ENCODE measurements at regions not wholly inside any gene's neighbourhood (a gene's known extent, or its start where the extent isn't known, plus 50 kb on each side); places are given as distances from the start of the nearest gene placed in this dataset.

DNA sequence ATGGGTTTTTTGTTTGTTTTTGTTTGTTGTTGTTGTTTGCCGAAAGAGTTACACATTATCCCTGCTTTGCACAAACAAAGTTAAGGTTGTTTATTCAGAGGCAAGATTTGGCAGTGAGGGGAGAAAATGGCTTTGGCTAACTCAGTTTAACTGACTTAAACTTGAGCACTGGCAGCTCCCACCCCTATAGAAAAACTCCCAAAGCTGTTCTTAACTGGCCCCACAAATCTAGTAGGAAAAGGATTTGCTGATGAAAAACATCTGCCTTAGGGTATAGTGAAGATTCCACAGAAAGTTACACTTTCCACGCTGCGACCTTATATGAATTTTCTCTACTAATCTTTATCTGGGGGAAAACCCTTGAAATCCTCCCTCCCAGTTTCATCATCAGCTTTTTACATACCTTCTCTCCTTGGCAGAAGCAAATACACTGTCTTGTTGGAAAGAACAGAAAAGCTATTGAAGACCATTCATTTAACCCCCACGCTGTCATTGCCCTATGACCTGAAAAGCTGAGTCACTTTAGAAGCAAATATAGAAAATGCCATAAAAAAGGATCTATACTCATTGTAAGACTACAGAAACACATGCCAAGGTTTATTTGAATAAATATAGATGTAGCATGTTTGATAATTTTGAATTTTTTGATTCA lies 551.7 kb downstream of the NR2F2 start:
- DNase-seq (ENCODE audit: low read depth in 3 of 3, low spot score in 2 of 3), result no peak

DNA sequence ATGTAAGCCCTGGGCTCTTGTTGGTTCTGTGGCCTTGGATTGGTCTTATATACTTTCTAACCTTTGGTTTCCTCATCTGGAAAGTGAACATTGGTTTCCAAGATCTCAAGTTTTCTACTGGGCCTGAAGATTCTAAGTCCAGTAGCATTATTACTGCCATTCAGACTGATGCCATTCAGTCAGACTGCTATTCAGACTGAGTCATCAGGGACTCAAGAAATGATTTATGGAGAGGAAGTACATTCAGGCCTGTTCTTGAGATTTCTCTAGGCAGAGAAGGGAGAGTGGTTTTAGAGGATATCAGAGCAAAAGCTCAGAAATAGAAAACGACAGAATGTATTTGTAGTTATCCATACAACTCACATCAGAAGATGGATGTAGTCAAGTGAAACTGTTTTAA lies 557.2 kb downstream of the NR2F2 start:
- DNase-seq (ENCODE audit: low read depth in 3 of 3, low spot score in 2 of 3), result no peak

DNA sequence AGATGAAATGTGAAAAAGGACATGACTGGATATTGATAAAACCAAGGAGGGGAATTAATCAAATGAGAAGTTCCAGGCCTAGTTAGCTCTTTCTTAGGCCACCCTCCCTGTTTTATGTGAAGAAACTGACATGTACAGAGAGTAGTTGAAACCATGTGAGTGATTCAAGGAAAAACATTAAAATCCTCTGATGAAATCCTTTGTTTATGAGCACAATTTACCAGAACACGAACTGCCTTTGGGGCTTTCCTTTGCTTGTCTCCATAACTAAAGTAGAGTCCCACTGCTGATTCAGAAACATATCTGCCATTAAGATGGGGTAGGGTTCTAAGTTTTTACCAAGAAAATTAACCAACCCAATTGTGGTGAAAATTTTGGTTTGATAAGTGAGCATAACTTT lies 558.3 kb downstream of the NR2F2 start:
- no peak for DNase-seq (ENCODE audit: low read depth in 3 of 3, low spot score in 2 of 3)

DNA sequence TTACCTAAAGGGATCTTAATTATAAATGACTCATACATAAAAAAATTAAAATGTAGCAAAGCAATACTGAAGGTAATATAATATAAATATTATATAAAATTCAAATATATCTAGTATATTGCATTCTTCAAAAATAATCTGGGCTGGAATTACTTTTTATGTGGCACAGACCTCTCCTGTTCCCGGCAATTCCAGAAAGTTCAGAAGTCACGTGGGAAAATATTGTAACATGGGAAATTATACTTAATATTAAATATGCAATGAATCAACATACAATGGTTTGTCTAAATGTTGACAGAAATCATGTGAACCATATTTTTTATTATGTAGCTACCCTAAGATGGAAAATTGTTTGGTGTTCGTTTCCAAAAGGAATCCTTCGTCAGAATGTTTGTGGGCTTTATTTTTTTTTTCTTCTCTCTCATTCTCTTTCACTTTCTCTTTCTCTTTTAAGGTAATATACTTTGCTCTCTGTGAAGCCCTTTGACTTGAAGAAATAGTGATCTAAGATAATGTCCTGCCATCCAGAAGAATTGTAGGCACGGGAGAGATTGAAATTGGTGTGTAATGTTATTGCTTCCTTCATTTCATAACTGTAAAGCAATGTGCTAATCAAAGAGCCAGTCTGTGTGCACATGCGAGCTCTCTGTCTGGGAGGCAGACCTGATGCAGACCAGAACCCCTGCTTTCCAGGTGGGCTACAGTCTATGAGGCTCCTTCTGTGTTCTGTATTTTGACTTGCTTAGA lies 559.4 kb downstream of the NR2F2 start:
- DNase-seq (ENCODE audit: low read depth in 3 of 3, low spot score in 2 of 3), result no peak

DNA sequence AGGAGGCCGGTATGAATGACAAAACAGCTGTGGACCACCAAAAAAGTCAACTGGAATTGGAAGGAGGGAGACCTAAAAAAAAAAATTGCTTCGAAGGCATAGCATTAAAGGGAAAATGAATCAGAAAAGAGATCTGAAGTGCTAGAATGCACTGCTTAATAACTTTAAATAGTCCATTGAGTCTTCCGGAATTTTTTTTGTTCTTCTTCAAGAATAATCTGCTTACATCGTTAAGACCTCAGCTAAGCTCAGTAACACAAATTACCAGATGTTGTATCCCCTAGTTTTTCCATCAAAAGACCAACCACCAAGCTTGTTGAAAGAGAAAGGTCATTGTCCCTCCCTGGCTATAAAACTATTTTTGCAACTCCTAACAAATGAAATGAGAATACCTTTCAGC lies 560.5 kb downstream of the NR2F2 start:
- DNase-seq (ENCODE audit: low read depth in 3 of 3, low spot score in 2 of 3), result no peak

DNA sequence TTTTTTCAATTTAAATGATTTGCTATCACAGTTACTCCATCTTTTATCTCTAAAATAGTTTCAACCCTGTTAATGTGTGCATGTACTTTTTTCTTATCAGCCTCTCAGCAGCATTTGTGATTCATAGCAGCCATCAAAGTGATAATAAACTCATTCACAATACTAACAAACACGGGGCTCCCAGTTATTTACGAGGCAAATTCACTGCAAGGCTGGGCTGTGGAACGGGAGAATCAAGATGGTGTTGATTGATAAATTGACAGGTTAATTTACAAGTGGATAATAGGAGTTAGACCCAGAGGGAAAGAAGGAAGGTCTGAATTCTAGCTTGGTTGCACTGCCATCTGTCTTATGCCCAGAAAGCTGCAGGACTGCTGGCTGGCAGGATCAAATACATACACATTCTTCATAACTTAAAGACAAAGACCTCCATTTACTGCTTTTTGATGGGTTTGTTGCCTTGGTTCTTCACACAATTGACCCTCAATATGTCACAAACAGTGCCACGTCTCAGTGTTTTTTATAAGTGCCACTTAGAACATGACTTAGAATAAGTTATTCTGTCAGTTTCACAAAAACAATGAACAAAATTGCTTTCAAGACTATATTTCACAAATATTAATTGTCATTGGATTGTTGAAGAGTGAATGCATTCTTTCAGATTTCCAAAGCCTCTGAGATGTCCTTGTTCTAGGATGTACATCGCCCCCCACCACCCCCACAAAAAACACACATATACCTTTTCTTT lies 562.8 kb downstream of the NR2F2 start:
- peak in 1 of 3 donors; percentile 35 for DNase-seq (ENCODE audit: low read depth in 3 of 3, low spot score in 2 of 3)

DNA sequence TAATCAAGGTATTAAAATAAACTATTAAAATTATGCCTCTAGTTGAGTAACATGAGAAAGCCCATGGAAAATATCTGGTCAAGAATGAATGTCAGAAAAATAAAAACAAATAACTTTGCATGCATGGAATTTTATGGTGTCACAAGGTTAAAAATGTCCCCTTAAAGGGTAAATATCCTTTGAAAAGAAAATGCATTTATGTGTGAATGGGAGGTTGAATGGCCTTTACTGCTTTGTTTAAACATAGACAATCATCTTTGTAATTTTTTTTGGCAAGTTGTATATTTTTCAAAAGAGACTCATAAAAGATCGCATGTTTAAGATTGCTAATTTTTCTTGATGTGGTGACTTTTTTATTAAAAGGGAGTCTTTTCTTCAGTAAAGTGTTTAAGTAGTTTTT lies 564.2 kb downstream of the NR2F2 start:
- no peak for DNase-seq (ENCODE audit: low read depth in 3 of 3, low spot score in 2 of 3)

DNA sequence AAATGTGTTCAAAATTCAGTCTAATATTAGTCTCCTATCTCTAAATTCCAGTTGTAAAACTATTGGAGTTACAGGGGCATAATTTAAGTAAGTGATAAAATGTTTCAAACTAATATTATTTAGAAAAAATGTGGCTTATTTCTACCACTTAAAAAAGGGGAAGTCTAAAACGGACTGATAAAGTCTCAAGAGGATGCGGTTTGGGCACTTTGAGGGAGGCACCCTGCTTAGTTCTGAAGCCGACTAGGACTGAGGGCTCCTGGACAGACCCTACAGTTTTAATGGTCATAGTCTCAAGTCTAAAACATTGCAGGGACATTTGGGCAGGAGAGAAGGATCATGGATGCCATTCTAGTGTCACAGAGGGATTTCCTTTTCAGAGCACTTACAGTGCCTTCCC lies 566.3 kb downstream of the NR2F2 start:
- no peak for DNase-seq (ENCODE audit: low read depth in 3 of 3, low spot score in 2 of 3)

DNA sequence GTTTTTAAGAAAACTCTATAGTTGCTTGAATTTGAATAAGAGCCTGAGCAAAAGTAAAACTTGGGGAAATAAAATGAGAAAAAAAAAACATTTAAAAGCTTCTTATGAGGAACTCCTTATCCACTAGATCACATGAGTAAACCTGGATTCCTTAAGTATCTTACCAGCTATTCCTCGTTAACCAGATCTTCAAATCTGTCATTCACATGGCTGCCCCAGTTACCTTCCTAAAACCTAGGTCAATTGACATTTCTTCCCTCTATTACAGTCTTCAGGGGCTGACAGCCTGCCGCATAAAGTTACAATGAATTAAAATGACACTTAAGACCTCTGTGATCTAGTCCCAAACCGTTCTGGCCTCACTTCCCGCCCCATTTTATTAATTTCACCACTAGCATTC lies 583.6 kb downstream of the NR2F2 start:
- no peak for DNase-seq (ENCODE audit: low read depth in 3 of 3, low spot score in 2 of 3)

DNA sequence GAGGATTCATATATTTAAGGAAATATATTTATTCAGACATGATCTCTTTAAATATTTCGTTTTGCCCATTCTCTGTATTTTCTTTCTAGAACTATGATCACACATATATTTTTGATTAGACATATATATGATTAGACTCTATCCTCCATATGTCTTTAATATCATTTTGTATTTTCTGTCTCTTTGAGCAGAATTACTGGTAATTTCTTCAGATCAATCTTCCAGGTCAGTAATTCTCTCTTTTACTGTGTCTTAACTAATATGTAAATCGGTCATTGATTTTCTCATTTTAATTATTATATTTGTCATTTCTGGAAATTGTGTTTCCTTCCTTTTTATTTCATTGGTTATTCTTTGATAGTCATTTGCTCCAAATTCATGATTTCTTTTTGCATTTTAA lies 586.2 kb downstream of the NR2F2 start:
- no peak for DNase-seq (ENCODE audit: low read depth in 3 of 3, low spot score in 2 of 3)

DNA sequence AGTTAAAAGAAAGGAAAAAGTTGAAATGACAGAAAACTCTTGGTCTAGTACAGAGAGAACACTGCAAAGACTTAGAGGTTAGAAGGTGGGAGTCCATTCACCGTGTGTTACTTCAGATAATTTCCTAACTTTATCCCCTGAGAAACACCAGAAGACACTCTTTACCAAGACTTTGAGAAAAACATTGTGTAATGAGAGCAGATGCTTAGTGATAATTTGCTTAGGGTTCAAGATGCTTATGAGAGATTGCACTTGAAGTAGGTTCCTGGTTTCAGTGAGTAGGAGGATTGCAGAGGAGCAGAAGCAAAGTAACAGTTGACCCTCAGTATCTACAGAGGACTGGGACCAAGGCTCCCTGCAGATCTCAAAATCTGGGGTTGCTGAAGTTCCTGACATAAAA lies 594.1 kb downstream of the NR2F2 start:
- DNase-seq (ENCODE audit: low read depth in 3 of 3, low spot score in 2 of 3), result no peak

DNA sequence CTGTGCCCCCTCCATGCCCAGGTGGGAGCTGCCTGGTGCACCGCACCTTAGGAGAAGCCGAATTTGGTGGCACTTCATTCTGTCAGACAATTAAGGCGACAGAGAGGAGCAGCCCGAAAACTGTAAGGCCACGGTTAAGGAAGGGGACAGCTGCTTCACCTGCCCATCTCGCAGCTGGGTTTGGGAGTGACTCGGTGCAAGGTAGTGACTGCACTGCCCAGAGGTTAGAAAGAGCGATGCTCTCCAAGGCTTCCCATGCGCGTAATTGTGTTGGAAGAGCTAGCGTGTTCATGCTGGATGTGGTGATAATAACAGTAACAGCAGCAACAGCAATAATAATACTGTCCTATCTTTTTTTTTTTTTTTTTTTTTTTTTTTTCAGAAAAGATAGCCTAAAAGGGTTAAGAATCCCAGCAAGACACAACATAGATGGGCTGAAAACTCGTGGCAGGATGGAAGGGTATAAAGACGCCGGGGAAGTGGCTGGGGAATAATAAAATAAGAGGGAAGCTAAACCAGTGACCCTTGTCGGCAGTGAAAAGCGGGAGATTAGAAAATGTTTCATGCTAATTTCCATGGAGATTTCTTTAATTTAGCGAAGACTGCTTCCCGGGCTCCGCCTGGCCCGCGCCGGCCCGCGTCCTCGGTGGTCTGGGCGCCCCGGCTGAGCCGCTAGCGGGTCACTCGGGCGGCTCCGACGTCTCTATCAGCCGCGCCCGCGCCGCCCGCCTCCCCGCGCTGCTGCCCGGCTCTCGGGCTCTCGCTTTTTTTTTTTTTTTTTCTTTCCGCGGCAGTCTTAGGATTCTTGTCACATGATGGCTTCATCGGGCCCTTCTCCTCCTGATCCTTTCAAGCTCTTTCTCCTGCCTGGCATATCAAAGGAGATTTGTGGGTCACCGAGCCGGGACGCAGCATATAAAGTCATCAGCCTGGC lies 617.1 kb downstream of the NR2F2 start:
- DNase-seq (ENCODE audit: low read depth in 3 of 3, low spot score in 2 of 3), result peak in 1 of 3 donors; percentile 19

DNA sequence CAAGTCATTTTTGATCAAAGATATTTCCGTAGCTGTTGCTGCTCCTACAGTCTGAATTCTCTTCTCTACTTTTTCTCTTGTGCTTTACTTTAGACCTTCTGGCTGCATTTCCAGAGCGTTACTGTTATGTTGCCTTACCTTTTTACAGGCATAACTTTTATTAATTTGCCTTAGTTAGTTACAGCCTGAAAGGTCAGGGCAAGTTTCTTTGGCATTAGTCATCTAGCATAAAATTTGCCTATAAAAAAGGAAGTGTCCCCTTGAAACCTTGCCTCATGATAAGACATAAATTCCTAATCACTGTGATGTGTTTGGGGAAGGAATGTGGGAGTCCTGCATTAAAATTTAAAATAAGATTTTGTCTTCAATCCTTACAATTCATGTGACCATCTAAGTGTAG lies 618.5 kb downstream of the NR2F2 start:
- DNase-seq (ENCODE audit: low read depth in 3 of 3, low spot score in 2 of 3), result no peak

DNA sequence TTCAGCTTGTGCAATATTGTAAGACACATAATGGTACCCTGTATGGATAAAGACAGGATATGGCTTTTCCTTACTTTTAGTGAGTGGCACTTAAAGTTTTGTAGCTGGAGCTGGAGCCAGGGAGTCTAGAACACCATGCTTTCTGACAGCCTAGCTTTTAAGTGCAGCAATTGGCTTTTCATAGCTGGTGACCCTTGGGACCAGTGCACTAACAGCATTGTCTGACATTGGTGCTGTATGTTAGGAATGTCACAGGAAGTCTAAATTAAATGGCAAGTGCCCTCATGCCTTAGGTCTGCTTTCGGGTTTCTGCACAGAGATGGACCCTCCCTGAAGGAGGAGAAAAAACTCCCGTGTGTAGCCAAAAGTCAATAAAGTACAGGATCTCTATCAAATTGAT lies 628.2 kb downstream of the NR2F2 start:
- DNase-seq (ENCODE audit: low read depth in 3 of 3, low spot score in 2 of 3), result no peak

DNA sequence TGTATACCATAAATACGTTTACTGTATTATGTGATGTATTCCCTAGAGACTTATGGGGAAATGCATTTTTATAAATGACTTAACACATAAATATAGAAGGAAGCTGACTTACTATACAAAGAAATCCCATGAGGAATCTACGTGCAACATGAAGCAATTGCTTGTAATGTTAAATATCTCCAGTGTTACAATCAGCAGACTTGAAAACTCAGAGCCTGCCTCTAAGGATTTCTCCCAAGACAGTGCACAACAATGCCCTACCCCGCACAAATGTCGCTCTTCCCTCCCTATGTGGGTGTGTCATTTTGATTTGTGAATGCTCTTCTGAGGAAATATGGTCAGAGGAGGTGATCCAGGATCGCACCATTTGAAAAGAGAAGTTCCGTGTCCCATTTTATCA lies 629.0 kb downstream of the NR2F2 start:
- DNase-seq (ENCODE audit: low read depth in 3 of 3, low spot score in 2 of 3), result no peak

DNA sequence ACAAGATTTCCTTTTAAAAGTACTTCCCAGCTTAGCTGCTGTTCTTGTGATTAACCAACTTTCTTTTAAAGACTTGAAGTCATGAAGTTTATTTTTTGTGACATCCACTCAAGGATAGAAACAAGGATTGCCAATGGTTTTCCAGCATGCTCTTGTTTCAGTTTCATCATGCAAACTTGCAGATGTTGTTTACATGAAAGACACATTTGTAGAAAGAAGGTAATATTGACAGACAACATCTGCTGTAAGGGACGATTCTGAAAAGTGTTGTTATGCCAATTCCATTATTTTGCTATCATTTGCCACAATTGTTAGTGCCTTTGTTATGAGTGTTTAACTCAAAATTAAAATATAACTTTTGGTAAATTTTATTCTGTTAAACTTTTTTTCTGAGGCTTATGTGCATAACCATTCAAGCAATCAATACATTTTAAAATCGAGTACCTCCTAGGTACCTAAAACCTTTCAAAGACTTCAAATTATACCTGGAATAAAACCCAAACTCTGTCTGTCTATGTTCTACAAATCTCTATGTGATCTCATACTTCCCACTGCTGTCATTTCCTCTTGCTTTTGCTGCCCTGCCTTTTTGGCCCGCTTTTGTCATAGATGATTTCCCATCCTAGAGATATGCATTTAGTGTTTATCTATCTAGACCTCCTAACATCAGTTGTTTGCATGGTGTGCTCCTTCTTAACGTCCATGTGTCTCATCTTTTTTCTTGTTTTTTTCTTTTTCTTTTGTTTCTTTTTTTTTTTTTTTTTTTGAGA lies 630.4 kb downstream of the NR2F2 start:
- DNase-seq (ENCODE audit: low read depth in 3 of 3, low spot score in 2 of 3), result no peak

DNA sequence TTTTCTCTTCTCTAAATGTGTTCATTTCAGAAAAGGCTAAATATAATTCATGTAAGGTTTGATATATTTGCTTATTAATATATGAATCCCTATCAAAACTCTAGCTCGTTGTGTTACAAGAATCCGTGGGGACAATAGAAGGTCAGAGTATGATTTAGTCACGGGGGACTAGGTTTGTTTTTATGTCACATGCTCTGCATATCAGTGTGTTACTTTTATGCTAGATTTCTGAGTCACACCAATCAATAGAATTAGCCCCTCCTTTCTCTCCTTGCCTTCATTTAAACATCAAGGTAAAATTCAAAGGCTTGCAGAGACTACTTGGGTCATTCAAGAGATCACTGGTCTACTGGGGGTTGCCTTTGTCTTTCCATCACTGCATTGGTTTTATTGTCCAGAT lies 636.1 kb downstream of the NR2F2 start:
- DNase-seq (ENCODE audit: low read depth in 3 of 3, low spot score in 2 of 3), result no peak

DNA sequence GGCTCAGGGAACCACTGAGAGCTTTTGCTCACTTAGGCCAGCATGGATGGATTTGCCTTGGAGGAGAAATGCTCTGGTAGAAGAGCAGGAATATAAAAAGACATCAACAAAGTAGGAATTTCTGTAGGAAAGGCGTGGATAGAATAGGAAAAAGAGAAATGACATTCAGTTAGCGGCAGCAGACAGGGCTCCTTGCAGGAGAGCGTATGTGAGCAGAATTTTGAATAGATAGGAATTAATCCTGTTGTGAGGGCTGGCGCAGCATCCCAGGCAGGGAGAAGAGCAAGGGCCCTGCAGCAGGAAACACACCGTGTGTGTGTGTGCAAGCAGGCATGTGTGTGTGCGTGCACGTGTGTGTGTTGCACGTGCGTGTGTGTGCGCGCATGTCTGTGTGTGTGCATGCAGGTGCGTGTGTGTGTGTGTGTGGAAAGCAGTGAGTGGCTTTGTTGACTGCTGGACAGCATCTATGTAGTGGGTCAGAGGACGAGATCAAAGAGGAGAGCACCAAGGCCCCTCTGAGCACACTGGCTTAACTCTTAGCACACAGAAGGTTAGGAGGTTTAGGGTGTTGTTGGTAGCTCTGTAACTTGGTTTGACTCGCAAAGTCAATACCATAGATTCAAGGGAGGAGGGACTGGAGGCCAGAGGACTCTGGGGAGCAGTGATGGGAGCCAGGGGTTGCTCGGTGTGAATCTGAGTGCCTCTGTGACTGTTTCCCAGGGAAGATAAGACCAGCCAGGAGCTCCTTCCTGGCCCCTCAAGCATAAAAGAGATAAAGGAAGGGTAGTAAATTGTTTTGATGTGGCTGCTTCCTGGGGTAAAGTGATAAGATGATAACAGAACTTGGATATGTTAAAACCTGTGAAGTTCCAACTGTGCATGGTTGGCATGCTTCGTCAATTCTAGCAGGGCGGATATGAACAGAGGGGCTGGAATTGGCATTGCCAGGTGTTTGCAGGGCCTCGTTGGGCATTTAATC lies 639.5 kb downstream of the NR2F2 start:
- DNase-seq (ENCODE audit: low read depth in 3 of 3, low spot score in 2 of 3), result no peak

DNA sequence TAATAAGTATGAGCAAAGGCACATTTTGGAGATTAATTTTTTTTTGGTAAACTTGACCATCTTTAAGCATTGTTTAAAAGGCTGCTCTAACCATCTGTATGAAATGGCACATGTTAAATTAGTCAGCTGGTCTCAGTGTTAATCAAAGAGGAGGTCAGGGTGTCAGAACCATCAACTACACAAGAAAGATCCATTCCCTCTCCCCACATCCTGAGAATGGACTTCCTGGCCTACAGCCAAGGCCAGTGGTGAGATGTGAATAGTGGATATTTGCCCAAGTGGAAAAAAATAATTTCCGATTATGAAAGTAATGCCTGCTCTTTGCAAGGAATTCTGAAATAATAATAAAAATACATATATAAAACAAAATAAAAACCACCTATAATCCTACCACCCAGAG lies 641.7 kb downstream of the NR2F2 start:
- no peak for DNase-seq (ENCODE audit: low read depth in 3 of 3, low spot score in 2 of 3)
